SK-N-SH treated with all-trans-retinoic acid at 6 μM for 48 hours (cell line): ENCODE measurements at regions not wholly inside any gene's neighbourhood (a gene's known extent, or its start where the extent isn't known, plus 50 kb on each side); places are given as distances from the start of the nearest gene placed in this dataset.
"Not testable (repeated sequence)": the region's sequence is repeated elsewhere in the genome, so short reads cannot be mapped to it uniquely, and the experiment has no call there.

Source experiments
- CSDC2 ChIP-seq: fragments of 250-450 bp; sonication (Bioruptor Pico); IDR thresholded peaks from 2 replicates; pipeline ENCODE4 v1.5.0; 2020; ENCODE audit warnings: mild to moderate bottlenecking, moderate library complexity
- GLIS3 ChIP-seq: fragments of 250-450 bp; sonication (Bioruptor Pico); IDR thresholded peaks from 2 replicates; pipeline ENCODE4 v1.5.0; 2020; ENCODE audit warnings: mild to moderate bottlenecking, moderate library complexity
- ISL1 ChIP-seq: fragments of 250-450 bp; sonication (Bioruptor Pico); IDR thresholded peaks from 2 replicates; pipeline ENCODE4 v2.1.2; 2022; ENCODE audit warnings: mild to moderate bottlenecking, moderate library complexity
- ZFP3 ChIP-seq: fragments of 250-450 bp; sonication (Bioruptor Pico); IDR thresholded peaks from 2 replicates; pipeline ENCODE4 v1.5.0; 2020; ENCODE audit warnings: mild to moderate bottlenecking, moderate library complexity
- ZFP30 ChIP-seq: fragments of 450-650 bp; formaldehyde crosslinking; IDR thresholded peaks from 2 replicates; pipeline ENCODE4 v1.5.0; 2022; ENCODE audit warnings: mild to moderate bottlenecking, moderate library complexity
- TF ChIP-seq, protein P1 (sequence below): fragments of 250-450 bp; sonication (Bioruptor Pico); IDR thresholded peaks from 2 replicates; pipeline ENCODE4 v1.5.1; 2020; ENCODE audit warnings: low read depth, mild to moderate bottlenecking, moderate library complexity
- TF ChIP-seq, protein P2 (sequence below): fragments of 250-450 bp; sonication (Bioruptor Pico); IDR thresholded peaks from 2 replicates; pipeline ENCODE4 v1.8.0; 2020; ENCODE audit warnings: mild to moderate bottlenecking, moderate library complexity, borderline replicate concordance

DNA sequence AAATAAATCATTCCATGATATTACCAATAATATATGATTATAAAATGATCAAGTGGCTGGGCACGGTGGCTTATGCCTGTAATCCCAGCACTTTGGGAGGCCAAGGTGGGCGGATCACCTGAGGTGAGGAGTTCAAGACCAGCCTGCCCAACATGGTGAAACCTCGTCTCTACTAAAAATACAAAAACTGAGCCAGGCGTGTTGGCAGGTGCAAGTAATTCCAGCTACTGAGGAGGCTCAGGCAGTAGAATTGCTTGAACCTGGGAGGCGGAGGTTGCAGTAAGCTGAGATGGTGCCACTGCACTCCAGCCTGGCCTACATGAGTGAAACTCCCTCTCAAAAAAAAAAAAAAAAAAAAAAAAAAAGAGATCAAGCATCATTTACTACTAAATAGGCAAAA, 371.1 kb upstream of the ADAMTS5 start:
- not testable (repeated sequence) for TF ChIP-seq ZFP3, ZFP30, GLIS3, CSDC2, ISL1 (CRISPR knock-in tag)
- TF ChIP-seq, protein P1, sequence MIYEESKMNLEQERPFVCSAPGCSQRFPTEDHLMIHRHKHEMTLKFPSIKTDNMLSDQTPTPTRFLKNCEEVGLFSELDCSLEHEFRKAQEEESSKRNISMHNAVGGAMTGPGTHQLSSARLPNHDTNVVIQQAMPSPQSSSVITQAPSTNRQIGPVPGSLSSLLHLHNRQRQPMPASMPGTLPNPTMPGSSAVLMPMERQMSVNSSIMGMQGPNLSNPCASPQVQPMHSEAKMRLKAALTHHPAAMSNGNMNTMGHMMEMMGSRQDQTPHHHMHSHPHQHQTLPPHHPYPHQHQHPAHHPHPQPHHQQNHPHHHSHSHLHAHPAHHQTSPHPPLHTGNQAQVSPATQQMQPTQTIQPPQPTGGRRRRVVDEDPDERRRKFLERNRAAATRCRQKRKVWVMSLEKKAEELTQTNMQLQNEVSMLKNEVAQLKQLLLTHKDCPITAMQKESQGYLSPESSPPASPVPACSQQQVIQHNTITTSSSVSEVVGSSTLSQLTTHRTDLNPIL (CRISPR knock-in tag), result not testable (repeated sequence)
- TF ChIP-seq, protein P2, sequence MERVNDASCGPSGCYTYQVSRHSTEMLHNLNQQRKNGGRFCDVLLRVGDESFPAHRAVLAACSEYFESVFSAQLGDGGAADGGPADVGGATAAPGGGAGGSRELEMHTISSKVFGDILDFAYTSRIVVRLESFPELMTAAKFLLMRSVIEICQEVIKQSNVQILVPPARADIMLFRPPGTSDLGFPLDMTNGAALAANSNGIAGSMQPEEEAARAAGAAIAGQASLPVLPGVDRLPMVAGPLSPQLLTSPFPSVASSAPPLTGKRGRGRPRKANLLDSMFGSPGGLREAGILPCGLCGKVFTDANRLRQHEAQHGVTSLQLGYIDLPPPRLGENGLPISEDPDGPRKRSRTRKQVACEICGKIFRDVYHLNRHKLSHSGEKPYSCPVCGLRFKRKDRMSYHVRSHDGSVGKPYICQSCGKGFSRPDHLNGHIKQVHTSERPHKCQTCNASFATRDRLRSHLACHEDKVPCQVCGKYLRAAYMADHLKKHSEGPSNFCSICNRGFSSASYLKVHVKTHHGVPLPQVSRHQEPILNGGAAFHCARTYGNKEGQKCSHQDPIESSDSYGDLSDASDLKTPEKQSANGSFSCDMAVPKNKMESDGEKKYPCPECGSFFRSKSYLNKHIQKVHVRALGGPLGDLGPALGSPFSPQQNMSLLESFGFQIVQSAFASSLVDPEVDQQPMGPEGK, result not testable (repeated sequence)
